ENCODE measurements at regions not wholly inside any gene's neighbourhood (a gene's known extent, or its start where the extent isn't known, plus 50 kb on each side); places are given as distances from the start of the nearest gene placed in this dataset.
"Not testable (repeated sequence)": the region's sequence is repeated elsewhere in the genome, so short reads cannot be mapped to it uniquely, and the experiment has no call there.

- no peak for DNase-seq
These were observed 242.3 kb upstream of the ROBO1 start for GRCh38 chr3:80010021-80010571.

- no peak for DNase-seq
These were observed 239.7 kb upstream of the ROBO1 start for GRCh38 chr3:80007522-80007921.

- DNase-seq, result no peak
These were observed 238.5 kb upstream of the ROBO1 start for GRCh38 chr3:80006315-80006714.

- DNase-seq, result no peak
These were observed 232.2 kb upstream of the ROBO1 start for GRCh38 chr3:80000022-80000421.

- DNase-seq, result no peak
These were observed 226.6 kb upstream of the ROBO1 start for GRCh38 chr3:79994397-79994796.

- no peak for DNase-seq
These were observed 218.5 kb upstream of the ROBO1 start for GRCh38 chr3:79986338-79986737.

- no peak for DNase-seq
These were observed 218.0 kb upstream of the ROBO1 start for GRCh38 chr3:79985816-79986215.

- no peak for DNase-seq
These were observed 215.3 kb upstream of the ROBO1 start for GRCh38 chr3:79983118-79983517.

- DNase-seq, result no peak
These were observed 212.2 kb upstream of the ROBO1 start for GRCh38 chr3:79979990-79980389.

GRCh38 chr3:79976466-79976865 is 208.7 kb upstream of the ROBO1 start:
- DNase-seq, result no peak

- DNase-seq, result no peak
These were observed 206.3 kb upstream of the ROBO1 start for GRCh38 chr3:79973917-79974595.

- DNase-seq, result no peak
These were observed 205.7 kb upstream of the ROBO1 start for GRCh38 chr3:79973482-79973881.

- DNase-seq, result no peak
These were observed 200.6 kb upstream of the ROBO1 start for GRCh38 chr3:79968418-79968817.

GRCh38 chr3:79960594-79960993 is 192.8 kb upstream of the ROBO1 start:
- DNase-seq, result no peak

- DNase-seq, result no peak
These were observed 189.3 kb upstream of the ROBO1 start for GRCh38 chr3:79957066-79957465.

GRCh38 chr3:79954756-79955155 is 187.0 kb upstream of the ROBO1 start:
- DNase-seq, result no peak

- no peak for DNase-seq
These were observed 185.8 kb upstream of the ROBO1 start for GRCh38 chr3:79953591-79954101.

GRCh38 chr3:79951426-79951825 is 183.6 kb upstream of the ROBO1 start:
- not testable (repeated sequence) for DNase-seq

GRCh38 chr3:79947957-79948356 is 180.2 kb upstream of the ROBO1 start:
- no peak for DNase-seq

- DNase-seq, result no peak
These were observed 179.7 kb upstream of the ROBO1 start for GRCh38 chr3:79947469-79947868.

GRCh38 chr3:79937567-79937966 is 169.8 kb upstream of the ROBO1 start:
- DNase-seq, result no peak

- no peak for DNase-seq
These were observed 162.4 kb upstream of the ROBO1 start for GRCh38 chr3:79930196-79930595.

- no peak for DNase-seq
These were observed 161.1 kb upstream of the ROBO1 start for GRCh38 chr3:79928687-79929408.

GRCh38 chr3:79926522-79926921 is 158.7 kb upstream of the ROBO1 start:
- no peak for DNase-seq

All from stimulated activated CD4-positive, alpha-beta T cell treated with anti-CD3 and anti-CD28 coated beads, Interleukin-2, amount 100 ng/mL, for 24 hours (primary cell).